GM23338 (cell line): ENCODE measurements at regions not wholly inside any gene's neighbourhood (a gene's known extent, or its start where the extent isn't known, plus 50 kb on each side); places are given as distances from the start of the nearest gene placed in this dataset.

Source experiments
- ATAC-seq: fragments of 200-7000 bp; cut with Tn5 transposase; 3 replicates; pipeline ENCODE4 v1.9.1; 2020
- DNase-seq: peaks from one replicate; pipeline ENCODE4 v3.0.0-alpha.2; 2015; ENCODE audit warnings: low spot score
- H2AFZ ChIP-seq: fragments of 200-600 bp; sonication (generic); 2 replicates; pipeline ENCODE4 v1.8.0; 2016; ENCODE audit warnings: antibody characterized with exemption, mild to moderate bottlenecking, moderate library complexity
- H3F3A ChIP-seq: fragments of 200-600 bp; sonication (generic); replicated peaks from 2 replicates; pipeline ENCODE4 v1.8.0; 2017; ENCODE audit warnings: antibody characterized with exemption, mixed run types, low read depth
- H3K27ac ChIP-seq: fragments of 200-600 bp; sonication (generic); 2 replicates; pipeline ENCODE4 v1.6.1; 2016; ENCODE audit warnings: low read depth
- H3K27me3 ChIP-seq: fragments of 200-600 bp; sonication (generic); 2 replicates; pipeline ENCODE4 v1.8.0; 2016; ENCODE audit warnings: mild to moderate bottlenecking, mixed run types, moderate library complexity; ENCODE audit not compliant: insufficient read depth
- H3K36me3 ChIP-seq: fragments of 200-600 bp; sonication (generic); 2 replicates; pipeline ENCODE4 v1.8.0; 2016; ENCODE audit warnings: mild to moderate bottlenecking; ENCODE audit not compliant: insufficient read depth
- H3K4me1 ChIP-seq: fragments of 200-600 bp; sonication (generic); 2 replicates; pipeline ENCODE4 v1.8.0; 2016; ENCODE audit warnings: mild to moderate bottlenecking, moderate library complexity; ENCODE audit not compliant: insufficient read depth
- H3K4me2 ChIP-seq: fragments of 200-600 bp; sonication (generic); 2 replicates; pipeline ENCODE4 v1.7.1; 2017; ENCODE audit warnings: mixed run types
- H3K4me3 ChIP-seq: fragments of 200-600 bp; sonication (generic); 2 replicates; pipeline ENCODE4 v1.6.1; 2016; ENCODE audit warnings: mixed run types
- H3K79me2 ChIP-seq: fragments of 200-600 bp; sonication (generic); replicated peaks from 2 replicates; pipeline ENCODE4 v1.8.0; 2017; ENCODE audit warnings: mild to moderate bottlenecking; ENCODE audit not compliant: insufficient read depth
- H3K9me2 ChIP-seq: fragments of 200-600 bp; sonication (generic); 2 replicates; pipeline ENCODE4 v1.8.0; 2017; ENCODE audit not compliant: insufficient read depth
- H4K20me1 ChIP-seq: fragments of 200-600 bp; sonication (generic); replicated peaks from 2 replicates; pipeline ENCODE4 v1.8.0; 2017; ENCODE audit warnings: mild to moderate bottlenecking; ENCODE audit not compliant: insufficient read depth
- H3K27ac Mint-ChIP-seq: 2 replicates; pipeline ENCODE4 v1.8.0; 2020; ENCODE audit warnings: inconsistent platforms, mild to moderate bottlenecking, moderate library complexity, mixed read lengths
- H3K27me3 Mint-ChIP-seq: 3 replicates; pipeline ENCODE4 v1.8.0; 2022; ENCODE audit warnings: low read depth, mild to moderate bottlenecking, moderate library complexity, mixed read lengths, inconsistent platforms; ENCODE audit not compliant: insufficient read depth, poor library complexity
- H3K36me3 Mint-ChIP-seq: 3 replicates; pipeline ENCODE4 v1.8.0; 2021; ENCODE audit warnings: low read depth, mild to moderate bottlenecking, inconsistent platforms, moderate library complexity, mixed read lengths
- H3K4me1 Mint-ChIP-seq: 3 replicates; pipeline ENCODE4 v1.8.0; 2020; ENCODE audit warnings: mild to moderate bottlenecking, inconsistent platforms, mixed read lengths
- H3K4me3 Mint-ChIP-seq: 3 replicates; pipeline ENCODE4 v1.8.0; 2021; ENCODE audit warnings: moderate library complexity, mild to moderate bottlenecking, inconsistent platforms, mixed read lengths
- H3K9me3 Mint-ChIP-seq: 3 replicates; pipeline ENCODE4 v1.8.0; 2020; ENCODE audit warnings: moderate library complexity, mild to moderate bottlenecking, inconsistent platforms, mixed read lengths
- CREB1 ChIP-seq: fragments of 250-450 bp; sonication (Bioruptor Pico); IDR thresholded peaks from 2 replicates; pipeline ENCODE4 v1.5.0; 2020; ENCODE audit warnings: low read depth, mild to moderate bottlenecking, moderate library complexity
- EZH2 ChIP-seq: fragments of 200-600 bp; sonication (generic); IDR thresholded peaks from one replicate; pipeline ENCODE4 v1.8.0; 2017; ENCODE audit warnings: antibody characterized with exemption, mild to moderate bottlenecking, low read depth; ENCODE audit not compliant: unreplicated experiment
- EZH2phosphoT487 ChIP-seq: fragments of 200-600 bp; sonication (generic); IDR thresholded peaks from one replicate; pipeline ENCODE4 v1.8.1; 2018; ENCODE audit warnings: antibody characterized with exemption; ENCODE audit not compliant: unreplicated experiment
- JUNB ChIP-seq: IDR thresholded peaks from one replicate; pipeline ENCODE4 v1.6.1; 2016; ENCODE audit warnings: antibody characterized with exemption; ENCODE audit not compliant: unreplicated experiment
- NANOG ChIP-seq: IDR thresholded peaks from 2 replicates; pipeline ENCODE4 v1.6.1; 2016; ENCODE audit warnings: antibody characterized with exemption, borderline replicate concordance
- POLR2AphosphoS5 ChIP-seq: IDR thresholded peaks from 2 replicates; pipeline ENCODE4 v1.6.1; 2016; ENCODE audit warnings: antibody characterized with exemption, low read depth
- STAT1 ChIP-seq: IDR thresholded peaks from one replicate; pipeline ENCODE4 v1.6.1; 2016; ENCODE audit warnings: antibody characterized with exemption; ENCODE audit not compliant: unreplicated experiment
- ZNF114 ChIP-seq: fragments of 250-450 bp; sonication (Bioruptor Pico); IDR thresholded peaks from 2 replicates; pipeline ENCODE4 v1.5.0; 2020; ENCODE audit warnings: mild to moderate bottlenecking, moderate library complexity
- ZNF331 ChIP-seq: fragments of 250-450 bp; sonication (Bioruptor Pico); IDR thresholded peaks from 2 replicates; pipeline ENCODE4 v1.5.0; 2020; ENCODE audit warnings: low read depth, mild to moderate bottlenecking, moderate library complexity
- TF ChIP-seq, protein P1 (sequence below), 2 experiments: fragments of 200-600 bp in 1 of 2; sonication (generic) in 1 of 2; conservative IDR thresholded peaks; 2 replicates each; pipeline versions ENCODE4 v1.5.1 to v1.6.1; 2016 to 2017; ENCODE audit warnings: antibody characterized with exemption in 2 of 2, low read depth in 2 of 2, mild to moderate bottlenecking in 2 of 2, moderate library complexity in 1 of 2
- TF ChIP-seq, protein P2 (sequence below): IDR thresholded peaks from 2 replicates; pipeline ENCODE4 v1.6.1; 2016; ENCODE audit warnings: antibody characterized with exemption
- TF ChIP-seq, protein P3 (sequence below): fragments of 250-450 bp; sonication (Bioruptor Pico); IDR thresholded peaks from 2 replicates; pipeline ENCODE4 v1.5.0; 2020; ENCODE audit warnings: mild to moderate bottlenecking, moderate library complexity

DNA sequence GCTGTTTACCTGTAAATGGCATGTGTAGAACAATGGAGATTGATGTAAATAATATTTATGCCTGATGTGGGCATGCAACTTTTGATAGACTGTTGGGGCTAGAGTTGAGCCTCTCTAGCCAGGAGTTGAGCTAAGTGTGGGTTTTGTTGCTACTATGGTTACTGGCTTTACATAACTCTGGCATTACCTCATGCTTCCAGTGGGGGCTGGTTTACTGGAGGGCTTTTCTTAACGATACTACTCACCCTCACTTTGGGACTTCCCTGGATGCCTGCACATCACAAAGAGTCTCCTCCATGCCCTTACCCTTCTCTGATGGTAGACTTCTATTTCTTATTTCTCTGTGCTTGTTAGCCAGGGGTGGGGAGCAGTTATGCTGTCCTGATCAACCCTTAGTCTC, 524.6 kb upstream of the CDH4 start:
- Histone ChIP-seq H3K79me2 (no peaks in the 10 kb centered on the region), H4K20me1 (no peaks in the 10 kb centered on the region), H3F3A (0 out of 2 replicates have a peak, but pooled peaks cover 4% of the 10 kb centered on the region), H3K27me3 (no peaks in the 10 kb centered on the region), H3K27ac (no peak overlapping the region), H2AFZ (no peak overlapping the region), H3K4me2 (no peak overlapping the region), H3K9me2 (0 out of 2 replicates have a peak, but pooled peaks cover 16% of the 10 kb centered on the region), H3K36me3 (no peaks in the 10 kb centered on the region), H3K4me3 (no peak overlapping the region), H3K4me1 (peaks cover 16% of the 10 kb centered on the region)
- H3K4me3 Mint-ChIP-seq = no peak overlapping the region
- DNase-seq = peak; percentile 35
- peaks cover 16% of the 10 kb centered on the region; the same call in 2 of the 3 replicates for H3K9me3 Mint-ChIP-seq
- TF ChIP-seq, protein P1, sequence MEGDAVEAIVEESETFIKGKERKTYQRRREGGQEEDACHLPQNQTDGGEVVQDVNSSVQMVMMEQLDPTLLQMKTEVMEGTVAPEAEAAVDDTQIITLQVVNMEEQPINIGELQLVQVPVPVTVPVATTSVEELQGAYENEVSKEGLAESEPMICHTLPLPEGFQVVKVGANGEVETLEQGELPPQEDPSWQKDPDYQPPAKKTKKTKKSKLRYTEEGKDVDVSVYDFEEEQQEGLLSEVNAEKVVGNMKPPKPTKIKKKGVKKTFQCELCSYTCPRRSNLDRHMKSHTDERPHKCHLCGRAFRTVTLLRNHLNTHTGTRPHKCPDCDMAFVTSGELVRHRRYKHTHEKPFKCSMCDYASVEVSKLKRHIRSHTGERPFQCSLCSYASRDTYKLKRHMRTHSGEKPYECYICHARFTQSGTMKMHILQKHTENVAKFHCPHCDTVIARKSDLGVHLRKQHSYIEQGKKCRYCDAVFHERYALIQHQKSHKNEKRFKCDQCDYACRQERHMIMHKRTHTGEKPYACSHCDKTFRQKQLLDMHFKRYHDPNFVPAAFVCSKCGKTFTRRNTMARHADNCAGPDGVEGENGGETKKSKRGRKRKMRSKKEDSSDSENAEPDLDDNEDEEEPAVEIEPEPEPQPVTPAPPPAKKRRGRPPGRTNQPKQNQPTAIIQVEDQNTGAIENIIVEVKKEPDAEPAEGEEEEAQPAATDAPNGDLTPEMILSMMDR (conservative IDR thresholded peaks at IDR 0.05; ENCODE audit: low read depth in 2 of 2) = no peak
- TF ChIP-seq NANOG (no peak), JUNB (no peak), EZH2 (no peak), POLR2AphosphoS5 (no peak), ZNF114 (CRISPR knock-in tag) (no peak), EZH2phosphoT487 (no peak), CREB1 (no peak), ZNF331 (CRISPR knock-in tag) (no peak), STAT1 (no peak)
- TF ChIP-seq, protein P2, sequence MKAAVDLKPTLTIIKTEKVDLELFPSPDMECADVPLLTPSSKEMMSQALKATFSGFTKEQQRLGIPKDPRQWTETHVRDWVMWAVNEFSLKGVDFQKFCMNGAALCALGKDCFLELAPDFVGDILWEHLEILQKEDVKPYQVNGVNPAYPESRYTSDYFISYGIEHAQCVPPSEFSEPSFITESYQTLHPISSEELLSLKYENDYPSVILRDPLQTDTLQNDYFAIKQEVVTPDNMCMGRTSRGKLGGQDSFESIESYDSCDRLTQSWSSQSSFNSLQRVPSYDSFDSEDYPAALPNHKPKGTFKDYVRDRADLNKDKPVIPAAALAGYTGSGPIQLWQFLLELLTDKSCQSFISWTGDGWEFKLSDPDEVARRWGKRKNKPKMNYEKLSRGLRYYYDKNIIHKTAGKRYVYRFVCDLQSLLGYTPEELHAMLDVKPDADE = no peak
- TF ChIP-seq, protein P3, sequence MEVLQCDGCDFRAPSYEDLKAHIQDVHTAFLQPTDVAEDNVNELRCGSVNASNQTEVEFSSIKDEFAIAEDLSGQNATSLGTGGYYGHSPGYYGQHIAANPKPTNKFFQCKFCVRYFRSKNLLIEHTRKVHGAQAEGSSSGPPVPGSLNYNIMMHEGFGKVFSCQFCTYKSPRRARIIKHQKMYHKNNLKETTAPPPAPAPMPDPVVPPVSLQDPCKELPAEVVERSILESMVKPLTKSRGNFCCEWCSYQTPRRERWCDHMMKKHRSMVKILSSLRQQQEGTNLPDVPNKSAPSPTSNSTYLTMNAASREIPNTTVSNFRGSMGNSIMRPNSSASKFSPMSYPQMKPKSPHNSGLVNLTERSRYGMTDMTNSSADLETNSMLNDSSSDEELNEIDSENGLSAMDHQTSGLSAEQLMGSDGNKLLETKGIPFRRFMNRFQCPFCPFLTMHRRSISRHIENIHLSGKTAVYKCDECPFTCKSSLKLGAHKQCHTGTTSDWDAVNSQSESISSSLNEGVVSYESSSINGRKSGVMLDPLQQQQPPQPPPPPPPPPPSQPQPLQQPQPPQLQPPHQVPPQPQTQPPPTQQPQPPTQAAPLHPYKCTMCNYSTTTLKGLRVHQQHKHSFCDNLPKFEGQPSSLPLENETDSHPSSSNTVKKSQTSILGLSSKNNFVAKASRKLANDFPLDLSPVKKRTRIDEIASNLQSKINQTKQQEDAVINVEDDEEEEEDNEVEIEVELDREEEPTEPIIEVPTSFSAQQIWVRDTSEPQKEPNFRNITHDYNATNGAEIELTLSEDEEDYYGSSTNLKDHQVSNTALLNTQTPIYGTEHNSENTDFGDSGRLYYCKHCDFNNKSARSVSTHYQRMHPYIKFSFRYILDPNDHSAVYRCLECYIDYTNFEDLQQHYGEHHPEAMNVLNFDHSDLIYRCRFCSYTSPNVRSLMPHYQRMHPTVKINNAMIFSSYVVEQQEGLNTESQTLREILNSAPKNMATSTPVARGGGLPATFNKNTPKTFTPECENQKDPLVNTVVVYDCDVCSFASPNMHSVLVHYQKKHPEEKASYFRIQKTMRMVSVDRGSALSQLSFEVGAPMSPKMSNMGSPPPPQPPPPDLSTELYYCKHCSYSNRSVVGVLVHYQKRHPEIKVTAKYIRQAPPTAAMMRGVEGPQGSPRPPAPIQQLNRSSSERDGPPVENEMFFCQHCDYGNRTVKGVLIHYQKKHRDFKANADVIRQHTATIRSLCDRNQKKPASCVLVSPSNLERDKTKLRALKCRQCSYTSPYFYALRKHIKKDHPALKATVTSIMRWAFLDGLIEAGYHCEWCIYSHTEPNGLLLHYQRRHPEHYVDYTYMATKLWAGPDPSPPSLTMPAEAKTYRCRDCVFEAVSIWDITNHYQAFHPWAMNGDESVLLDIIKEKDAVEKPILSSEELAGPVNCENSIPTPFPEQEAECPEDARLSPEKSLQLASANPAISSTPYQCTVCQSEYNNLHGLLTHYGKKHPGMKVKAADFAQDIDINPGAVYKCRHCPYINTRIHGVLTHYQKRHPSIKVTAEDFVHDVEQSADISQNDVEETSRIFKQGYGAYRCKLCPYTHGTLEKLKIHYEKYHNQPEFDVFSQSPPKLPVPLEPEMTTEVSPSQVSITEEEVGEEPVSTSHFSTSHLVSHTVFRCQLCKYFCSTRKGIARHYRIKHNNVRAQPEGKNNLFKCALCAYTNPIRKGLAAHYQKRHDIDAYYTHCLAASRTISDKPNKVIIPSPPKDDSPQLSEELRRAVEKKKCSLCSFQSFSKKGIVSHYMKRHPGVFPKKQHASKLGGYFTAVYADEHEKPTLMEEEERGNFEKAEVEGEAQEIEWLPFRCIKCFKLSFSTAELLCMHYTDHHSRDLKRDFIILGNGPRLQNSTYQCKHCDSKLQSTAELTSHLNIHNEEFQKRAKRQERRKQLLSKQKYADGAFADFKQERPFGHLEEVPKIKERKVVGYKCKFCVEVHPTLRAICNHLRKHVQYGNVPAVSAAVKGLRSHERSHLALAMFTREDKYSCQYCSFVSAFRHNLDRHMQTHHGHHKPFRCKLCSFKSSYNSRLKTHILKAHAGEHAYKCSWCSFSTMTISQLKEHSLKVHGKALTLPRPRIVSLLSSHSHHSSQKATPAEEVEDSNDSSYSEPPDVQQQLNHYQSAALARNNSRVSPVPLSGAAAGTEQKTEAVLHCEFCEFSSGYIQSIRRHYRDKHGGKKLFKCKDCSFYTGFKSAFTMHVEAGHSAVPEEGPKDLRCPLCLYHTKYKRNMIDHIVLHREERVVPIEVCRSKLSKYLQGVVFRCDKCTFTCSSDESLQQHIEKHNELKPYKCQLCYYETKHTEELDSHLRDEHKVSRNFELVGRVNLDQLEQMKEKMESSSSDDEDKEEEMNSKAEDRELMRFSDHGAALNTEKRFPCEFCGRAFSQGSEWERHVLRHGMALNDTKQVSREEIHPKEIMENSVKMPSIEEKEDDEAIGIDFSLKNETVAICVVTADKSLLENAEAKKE (CRISPR knock-in tag) = no peak
- peaks cover 30% of the 10 kb centered on the region for H3K4me1 Mint-ChIP-seq
- no peaks in the 10 kb centered on the region for H3K27me3 Mint-ChIP-seq
- H3K27ac Mint-ChIP-seq = no peak overlapping the region
- H3K36me3 Mint-ChIP-seq = peaks cover 23% of the 10 kb centered on the region; the same call in 2 of the 3 replicates
- peak; percentile 47 for ATAC-seq
